Activated T-helper 1 cell treated with anti-CD3 and anti-CD28 coated beads, Interleukin-12 subunit alpha, Interleukin-12 subunit beta, Interleukin-2, Interleukin-4 antibody, amounts not matched to agents 30 ng/mL and 10 ng/mL and 1 ng/mL, durations not matched to agents 14 hours and 24 hours and 36 hours (primary cell): ENCODE measurements at regions not wholly inside any gene's neighbourhood (a gene's known extent, or its start where the extent isn't known, plus 50 kb on each side); places are given as distances from the start of the nearest gene placed in this dataset.

ENCODE experiments used
- DNase-seq: peaks from one replicate; pipeline ENCODE4 v3.0.0; 2021; ENCODE audit warnings: low spot score
- H3K27ac Mint-ChIP-seq: one replicate; pipeline ENCODE4 v1.8.0; 2021; ENCODE audit warnings: mild to moderate bottlenecking, mixed read lengths
- H3K27me3 Mint-ChIP-seq: one replicate; pipeline ENCODE4 v1.8.0; 2022; ENCODE audit warnings: mild to moderate bottlenecking, moderate library complexity, mixed read lengths; ENCODE audit not compliant: insufficient read depth
- H3K36me3 Mint-ChIP-seq: one replicate; pipeline ENCODE4 v1.8.0; 2021; ENCODE audit warnings: low read depth, mixed read lengths
- H3K4me1 Mint-ChIP-seq: one replicate; pipeline ENCODE4 v1.8.0; 2021; ENCODE audit warnings: low read depth, mixed read lengths
- H3K4me3 Mint-ChIP-seq: one replicate; pipeline ENCODE4 v1.8.0; 2021; ENCODE audit warnings: mild to moderate bottlenecking, moderate library complexity, mixed read lengths
- H3K9me3 Mint-ChIP-seq: one replicate; pipeline ENCODE4 v1.8.0; 2021; ENCODE audit warnings: mixed read lengths
- intact Hi-C: fragments of 100-400 bp; cut with micrococcal nuclease; formaldehyde crosslinking; loops from one replicate; pipeline ENCODE4 v1.15.1; 2024

GRCh38 chr5:89452081-89452480 is 569.1 kb upstream of the MEF2C start:
- intact Hi-C loops: no loop called here
- no peak overlapping the region for H3K27ac Mint-ChIP-seq
- H3K9me3 Mint-ChIP-seq: no peaks in the 10 kb centered on the region
- H3K36me3 Mint-ChIP-seq: no peaks in the 10 kb centered on the region
- DNase-seq: no peak
- H3K4me3 Mint-ChIP-seq: no peak overlapping the region
- H3K27me3 Mint-ChIP-seq: no peaks in the 10 kb centered on the region
- no peaks in the 10 kb centered on the region for H3K4me1 Mint-ChIP-seq

DNA sequence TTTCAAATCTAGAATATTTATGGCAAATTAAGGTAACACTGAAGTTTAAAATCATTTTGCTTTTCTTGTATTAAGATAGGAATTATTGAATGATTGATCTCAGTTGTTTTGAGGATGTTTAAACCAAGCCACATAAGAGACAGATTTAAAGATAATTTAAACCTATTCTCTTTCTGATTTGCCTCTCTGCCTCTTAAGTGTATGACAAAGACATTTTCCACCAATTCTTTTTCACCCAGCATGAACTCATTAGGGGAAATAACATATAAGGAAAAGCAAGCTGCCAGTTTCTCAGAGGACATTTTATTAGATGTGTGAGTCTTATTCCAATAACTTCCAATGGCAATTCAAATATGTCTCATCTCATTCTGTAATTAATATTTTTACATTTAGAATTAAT is 568.3 kb upstream of the MEF2C start:
- H3K27ac Mint-ChIP-seq: no peak overlapping the region
- DNase-seq: no peak
- H3K36me3 Mint-ChIP-seq: no peaks in the 10 kb centered on the region
- H3K4me3 Mint-ChIP-seq: no peak overlapping the region
- no peaks in the 10 kb centered on the region for H3K27me3 Mint-ChIP-seq
- intact Hi-C loops: no loop called here
- no peaks in the 10 kb centered on the region for H3K9me3 Mint-ChIP-seq
- no peaks in the 10 kb centered on the region for H3K4me1 Mint-ChIP-seq

DNA sequence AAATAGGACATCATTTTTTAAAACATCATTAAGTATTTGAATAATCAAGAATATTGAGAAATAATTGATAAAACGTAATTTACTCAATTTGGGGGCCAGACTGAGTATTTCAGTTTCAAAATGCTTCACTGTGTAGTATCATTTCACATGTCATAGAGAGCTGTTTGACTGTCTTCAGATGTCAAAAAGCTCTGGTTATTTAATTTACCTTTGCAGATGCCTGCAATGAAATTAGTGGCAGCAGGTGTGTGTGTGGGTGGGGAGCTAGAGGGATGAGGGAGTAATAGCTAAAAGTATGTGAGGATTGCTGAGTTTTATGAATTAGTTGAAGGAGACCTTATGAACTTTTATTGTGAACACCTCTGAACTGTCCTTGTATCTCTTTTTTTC is 567.2 kb upstream of the MEF2C start:
- Mint-ChIP-seq H3K36me3 (no peaks in the 10 kb centered on the region), H3K4me3 (no peak overlapping the region), H3K27me3 (no peaks in the 10 kb centered on the region), H3K4me1 (no peaks in the 10 kb centered on the region), H3K27ac (no peak overlapping the region), H3K9me3 (no peaks in the 10 kb centered on the region)
- intact Hi-C loops: no loop called here
- DNase-seq: no peak

DNA sequence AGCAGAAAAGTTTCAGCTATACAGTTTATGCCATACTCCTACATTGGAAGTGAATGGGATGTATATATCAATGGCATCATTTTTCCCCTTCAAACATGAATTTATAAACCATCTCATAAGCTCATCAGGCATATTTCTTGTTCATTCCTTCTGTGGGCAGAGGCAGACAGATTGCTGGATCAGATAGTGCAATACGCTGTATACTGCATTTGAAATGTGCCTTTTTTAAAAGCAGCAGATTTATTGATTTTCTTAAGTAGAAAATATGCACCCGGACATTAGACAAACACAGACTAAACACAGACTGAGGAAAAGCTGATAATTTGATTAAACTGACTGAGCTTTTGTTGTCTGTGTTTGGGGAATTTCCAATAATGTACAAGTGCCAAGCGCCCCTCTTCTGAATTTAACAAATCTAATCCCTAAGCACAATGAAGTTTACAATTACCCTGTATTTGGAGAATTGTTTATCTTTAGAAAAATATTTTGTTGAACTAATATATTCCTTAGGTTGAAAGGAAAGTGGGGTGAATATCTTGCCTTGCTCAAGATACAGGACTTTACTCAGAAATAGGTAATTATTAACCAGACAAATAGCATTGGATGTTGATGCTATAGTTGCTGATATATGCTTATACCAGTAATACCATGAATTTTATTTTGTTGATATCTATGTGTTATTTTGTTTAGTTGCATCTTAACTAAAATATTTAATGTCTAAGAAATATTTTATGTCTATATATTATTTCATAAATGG is 566.6 kb upstream of the MEF2C start:
- H3K4me1 Mint-ChIP-seq: no peaks in the 10 kb centered on the region
- H3K27ac Mint-ChIP-seq: no peak overlapping the region
- no peaks in the 10 kb centered on the region for H3K27me3 Mint-ChIP-seq
- no peaks in the 10 kb centered on the region for H3K9me3 Mint-ChIP-seq
- H3K4me3 Mint-ChIP-seq: no peak overlapping the region
- no peak for DNase-seq
- H3K36me3 Mint-ChIP-seq: no peaks in the 10 kb centered on the region
- intact Hi-C loops: no loop called here

DNA sequence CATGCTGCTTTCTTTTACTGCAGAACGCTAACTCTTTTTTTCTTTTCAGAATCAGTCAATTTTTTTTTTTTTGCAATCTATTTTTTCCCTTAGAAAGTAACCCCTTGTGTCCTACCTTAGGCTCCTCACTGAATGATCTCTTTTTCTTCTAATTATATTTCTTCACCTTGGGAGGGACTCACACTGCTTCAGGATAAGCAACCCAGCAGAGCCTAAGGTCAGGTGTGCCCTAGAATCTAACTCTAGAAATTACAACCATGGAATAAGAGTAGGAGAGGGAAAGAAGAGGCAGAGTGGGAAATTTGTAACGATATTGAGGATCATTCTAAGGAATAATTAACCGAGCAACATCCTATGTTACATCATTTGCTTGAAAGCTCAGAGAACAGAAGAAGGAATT is 564.0 kb upstream of the MEF2C start:
- Mint-ChIP-seq H3K4me3 (no peak overlapping the region), H3K9me3 (no peaks in the 10 kb centered on the region), H3K27me3 (no peaks in the 10 kb centered on the region), H3K27ac (no peak overlapping the region), H3K4me1 (no peaks in the 10 kb centered on the region), H3K36me3 (no peaks in the 10 kb centered on the region)
- DNase-seq: no peak
- intact Hi-C loops: no loop called here

DNA sequence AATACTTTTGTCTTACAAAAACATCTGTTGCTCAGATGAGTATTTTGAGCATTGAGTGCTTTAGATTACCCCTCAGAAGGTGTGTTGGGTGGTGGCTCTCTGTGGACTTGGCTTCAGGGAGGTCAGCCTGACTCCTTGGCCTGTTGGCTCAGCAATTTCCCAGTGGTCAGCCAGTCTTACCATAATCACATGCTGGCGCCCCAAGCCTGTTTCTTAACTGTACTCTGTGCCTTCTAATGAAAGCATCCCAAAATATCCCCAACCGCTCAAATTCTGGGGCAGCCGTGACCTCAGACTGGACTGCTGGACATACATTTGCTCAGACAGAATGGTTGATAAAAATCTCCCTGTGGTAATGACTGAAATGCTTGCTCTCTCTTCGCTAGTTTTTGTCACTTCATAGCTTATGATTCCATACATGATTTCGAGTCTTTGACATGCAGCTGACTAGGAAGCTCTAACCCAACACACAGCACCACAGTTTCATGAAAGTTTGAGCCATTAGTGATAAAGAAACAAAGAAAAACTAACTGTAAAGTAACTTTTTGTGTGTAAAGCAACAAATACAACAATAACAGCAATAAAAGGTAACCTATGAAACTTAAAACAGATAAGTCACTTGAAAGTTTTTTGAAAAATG is 562.2 kb upstream of the MEF2C start:
- no peaks in the 10 kb centered on the region for H3K27me3 Mint-ChIP-seq
- intact Hi-C loops: no loop called here
- no peak for DNase-seq

GRCh38 chr5:89444088-89444487 is 561.1 kb upstream of the MEF2C start:
- H3K4me1 Mint-ChIP-seq: no peaks in the 10 kb centered on the region
- H3K27ac Mint-ChIP-seq: no peak overlapping the region
- no peak for DNase-seq
- H3K36me3 Mint-ChIP-seq: no peaks in the 10 kb centered on the region
- H3K4me3 Mint-ChIP-seq: no peak overlapping the region
- no peaks in the 10 kb centered on the region for H3K9me3 Mint-ChIP-seq
- intact Hi-C loops: no loop called here
- H3K27me3 Mint-ChIP-seq: no peaks in the 10 kb centered on the region

More for the DNA sequence above, 562.2 kb upstream of the MEF2C start:
- Mint-ChIP-seq H3K4me3 (no peak overlapping the region), H3K4me1 (no peaks in the 10 kb centered on the region), H3K36me3 (no peaks in the 10 kb centered on the region), H3K9me3 (no peaks in the 10 kb centered on the region), H3K27ac (no peak overlapping the region)

- H3K27me3 Mint-ChIP-seq: no peaks in the 10 kb centered on the region
- no peaks in the 10 kb centered on the region for H3K4me1 Mint-ChIP-seq
- no peak overlapping the region for H3K4me3 Mint-ChIP-seq
- H3K27ac Mint-ChIP-seq: no peak overlapping the region
- H3K36me3 Mint-ChIP-seq: no peaks in the 10 kb centered on the region
- intact Hi-C loops: no loop called here
- no peaks in the 10 kb centered on the region for H3K9me3 Mint-ChIP-seq
- no peak for DNase-seq
These were observed 560.5 kb upstream of the MEF2C start for GRCh38 chr5:89443508-89443907.

GRCh38 chr5:89441965-89442364 is 559.0 kb upstream of the MEF2C start:
- Mint-ChIP-seq H3K4me3 (no peak overlapping the region), H3K4me1 (no peaks in the 10 kb centered on the region), H3K27me3 (no peaks in the 10 kb centered on the region), H3K36me3 (no peaks in the 10 kb centered on the region), H3K27ac (no peak overlapping the region), H3K9me3 (no peaks in the 10 kb centered on the region)
- intact Hi-C loops: no loop called here
- no peak for DNase-seq

DNA sequence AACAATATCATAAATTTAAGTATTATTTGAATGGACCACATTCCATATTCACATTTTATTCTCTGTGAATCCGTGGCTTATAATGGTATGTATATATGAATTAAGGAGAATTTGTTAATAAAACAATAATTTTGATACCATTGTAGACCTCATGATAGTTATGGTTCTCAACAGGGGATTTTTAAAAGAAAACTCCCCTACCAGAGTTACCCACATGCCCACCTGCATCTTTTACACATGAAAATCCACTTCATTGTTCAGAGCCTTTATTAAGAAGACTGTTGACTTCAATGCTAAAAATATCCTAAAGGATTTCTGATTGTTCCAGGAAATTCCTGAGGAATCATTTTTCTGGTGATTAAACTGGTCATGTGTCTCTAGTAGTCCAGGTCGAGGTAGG is 557.7 kb upstream of the MEF2C start:
- DNase-seq: no peak

GRCh38 chr5:89437450-89438435 is 554.8 kb upstream of the MEF2C start:
- Mint-ChIP-seq H3K4me1 (no peaks in the 10 kb centered on the region), H3K9me3 (no peaks in the 10 kb centered on the region), H3K27me3 (no peaks in the 10 kb centered on the region), H3K4me3 (no peak overlapping the region), H3K36me3 (no peaks in the 10 kb centered on the region), H3K27ac (no peak overlapping the region)
- no peak for DNase-seq
- intact Hi-C loops: no loop called here

More for the DNA sequence above, 557.7 kb upstream of the MEF2C start:
- Mint-ChIP-seq H3K4me3 (no peak overlapping the region), H3K27me3 (no peaks in the 10 kb centered on the region), H3K9me3 (no peaks in the 10 kb centered on the region), H3K4me1 (no peaks in the 10 kb centered on the region), H3K36me3 (no peaks in the 10 kb centered on the region), H3K27ac (no peak overlapping the region)
- intact Hi-C loops: no loop called here

- H3K27ac Mint-ChIP-seq: no peak overlapping the region
- no peak for DNase-seq
- intact Hi-C loops: no loop called here
- no peak overlapping the region for H3K4me3 Mint-ChIP-seq
- H3K9me3 Mint-ChIP-seq: no peaks in the 10 kb centered on the region
- no peaks in the 10 kb centered on the region for H3K27me3 Mint-ChIP-seq
- no peaks in the 10 kb centered on the region for H3K4me1 Mint-ChIP-seq
- no peaks in the 10 kb centered on the region for H3K36me3 Mint-ChIP-seq
These were observed 553.5 kb upstream of the MEF2C start for GRCh38 chr5:89436464-89436863.

DNA sequence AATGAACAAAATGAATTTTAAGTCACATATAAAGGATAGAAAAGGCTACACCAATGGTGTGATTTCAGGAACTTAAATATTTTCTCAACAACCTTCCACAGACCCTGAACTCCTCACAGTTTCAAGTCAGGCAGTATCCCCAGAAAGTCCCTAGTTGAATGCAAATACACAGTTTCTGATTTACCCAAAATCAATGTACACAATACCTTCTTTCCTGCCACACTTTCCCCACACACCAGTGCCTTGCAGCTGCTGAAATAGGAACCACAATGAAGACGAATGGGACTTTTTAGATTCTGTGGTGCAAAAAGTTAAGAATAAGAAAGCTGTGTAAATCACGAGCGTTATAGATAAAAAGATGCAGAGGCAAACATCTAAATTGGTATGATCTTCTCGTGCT is 552.4 kb upstream of the MEF2C start:
- H3K27me3 Mint-ChIP-seq: no peaks in the 10 kb centered on the region

More for the DNA sequence above, 552.4 kb upstream of the MEF2C start:
- Mint-ChIP-seq H3K4me1 (no peaks in the 10 kb centered on the region), H3K4me3 (no peak overlapping the region), H3K9me3 (no peaks in the 10 kb centered on the region), H3K27ac (no peak overlapping the region), H3K36me3 (no peaks in the 10 kb centered on the region)
- DNase-seq: no peak
- intact Hi-C loops: no loop called here
